Muscle layer of duodenum (tissue), 2 donors: ENCODE measurements at regions not wholly inside any gene's neighbourhood (a gene's known extent, or its start where the extent isn't known, plus 50 kb on each side); places are given as distances from the start of the nearest gene placed in this dataset.

Experiments used
- H3K27ac ChIP-seq: one replicate; pipeline ENCODE4 v1.7.0; 2013; ENCODE audit warnings: mild to moderate bottlenecking, low read length
- H3K27me3 ChIP-seq: one replicate; pipeline ENCODE4 v1.7.0; 2013; ENCODE audit warnings: low read depth, mild to moderate bottlenecking, control low read depth, low read length
- H3K36me3 ChIP-seq, 2 donors: one replicate each; pipeline ENCODE4 v1.7.0; 2013; ENCODE audit warnings: low read length in 2 of 2, control low read depth in 1 of 2, mild to moderate bottlenecking in 1 of 2; ENCODE audit not compliant: insufficient read depth in 2 of 2, control insufficient read depth in 1 of 2
- H3K4me1 ChIP-seq, 2 donors: one replicate each; pipeline ENCODE4 v1.7.0; 2013; ENCODE audit warnings: low read length in 2 of 2, mild to moderate bottlenecking in 2 of 2, control low read depth in 1 of 2, moderate library complexity in 1 of 2; ENCODE audit not compliant: insufficient read depth in 2 of 2, control insufficient read depth in 1 of 2
- H3K4me3 ChIP-seq, 2 donors: one replicate each; pipeline ENCODE4 v1.7.0; 2013; ENCODE audit warnings: low read length in 2 of 2, low read depth in 1 of 2, mild to moderate bottlenecking in 1 of 2
- H3K9me3 ChIP-seq, 2 donors: one replicate each; pipeline ENCODE4 v1.7.0; 2013; ENCODE audit warnings: low read length in 2 of 2, control low read depth in 1 of 2, mild to moderate bottlenecking in 1 of 2; ENCODE audit not compliant: control insufficient read depth in 1 of 2
- donor health status: healthy.

DNA sequence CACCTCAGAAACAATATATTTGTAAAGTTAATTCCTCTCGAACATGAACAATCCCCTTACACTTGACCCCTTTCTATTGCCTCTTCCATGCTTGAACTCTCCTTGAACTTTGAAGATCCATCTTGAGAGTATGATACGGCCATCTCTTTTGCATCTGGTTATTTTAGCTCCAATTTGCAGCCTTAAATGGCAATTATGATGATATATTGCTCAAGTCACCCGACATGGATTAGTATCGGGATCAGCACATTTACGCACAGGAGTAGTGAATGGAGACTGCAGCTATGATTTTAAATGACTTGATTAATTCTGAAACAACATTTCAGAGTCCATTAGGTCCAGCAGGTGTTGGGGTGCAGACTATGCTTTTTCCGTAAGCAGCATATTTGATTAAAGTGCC lies 143.8 kb upstream of the PAQR3 start:
- Histone ChIP-seq H3K4me1 (no peaks in the 10 kb centered on the region), H3K4me3 (no peak overlapping the region), H3K27ac (no peak overlapping the region), H3K9me3 (peaks cover 0 to 2% of the 10 kb centered on the region in 2 donors), H3K36me3 (no peaks in the 10 kb centered on the region), H3K27me3 (no peaks in the 10 kb centered on the region)

DNA sequence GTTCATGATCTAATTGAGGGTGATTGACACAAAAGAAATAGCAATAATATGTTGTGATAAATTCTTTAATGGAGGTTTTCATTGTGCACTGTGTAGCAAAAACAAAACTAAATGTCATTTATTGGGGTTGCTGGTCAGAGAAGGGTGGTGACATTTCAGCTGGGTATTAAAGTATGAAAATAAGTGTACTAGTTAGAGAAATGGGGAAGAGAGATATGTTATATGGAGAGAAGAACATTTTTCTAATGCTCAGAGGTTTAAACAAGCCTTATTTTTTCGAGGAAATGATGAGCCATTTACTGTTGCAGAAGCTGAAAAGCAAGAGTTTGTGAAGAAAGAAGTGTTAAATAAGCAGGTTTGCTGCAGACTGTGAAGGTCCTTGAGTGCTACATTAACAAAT lies 142.7 kb upstream of the PAQR3 start:
- no peaks in the 10 kb centered on the region for H3K4me1 ChIP-seq
- no peak overlapping the region for H3K27ac ChIP-seq
- H3K4me3 ChIP-seq = no peak overlapping the region
- no peaks in the 10 kb centered on the region for H3K27me3 ChIP-seq
- peaks cover 0 to 2% of the 10 kb centered on the region in 2 donors for H3K9me3 ChIP-seq
- H3K36me3 ChIP-seq = no peaks in the 10 kb centered on the region

DNA sequence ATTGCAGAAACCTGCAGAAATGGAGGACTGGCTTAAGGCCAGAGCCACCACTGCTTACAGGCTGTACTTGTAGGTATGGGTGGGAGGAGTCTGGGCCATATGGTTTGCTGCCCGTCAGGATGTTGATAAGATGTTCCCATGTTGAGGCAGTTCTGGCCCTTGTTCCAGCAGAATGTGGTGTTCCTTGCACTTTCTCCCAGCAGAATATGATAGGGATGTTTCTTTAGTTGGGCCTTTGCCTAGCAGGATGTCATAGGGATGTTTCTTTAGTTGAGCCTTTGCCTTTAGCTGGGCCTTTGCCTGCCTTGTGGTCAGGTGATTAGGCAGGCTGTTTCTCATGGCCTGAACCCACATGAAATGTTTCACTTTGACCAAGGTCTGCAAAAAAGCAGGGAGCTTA lies 139.1 kb upstream of the PAQR3 start:
- Histone ChIP-seq H3K27ac (no peak overlapping the region), H3K36me3 (no peaks in the 10 kb centered on the region), H3K9me3 (peaks cover 0 to 14% of the 10 kb centered on the region in 2 donors), H3K4me3 (no peak overlapping the region), H3K27me3 (no peaks in the 10 kb centered on the region), H3K4me1 (no peaks in the 10 kb centered on the region)

DNA sequence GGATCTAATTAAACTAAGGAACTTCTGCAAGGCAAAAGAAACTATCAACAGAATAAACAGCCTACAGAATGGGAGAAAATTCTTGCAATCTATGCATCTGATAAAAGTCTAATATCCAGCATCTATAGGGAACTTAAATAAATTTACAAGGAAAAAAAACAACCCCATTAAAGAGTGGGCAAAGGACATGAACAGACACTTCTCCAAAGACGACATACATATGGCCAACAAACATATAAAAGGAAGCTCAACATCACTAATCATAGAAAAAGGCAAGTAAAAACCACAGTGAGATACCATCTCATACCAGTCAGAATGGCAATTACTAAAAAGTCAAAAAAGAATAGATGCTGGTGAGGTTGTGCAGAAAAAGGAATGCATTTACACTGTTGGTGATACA lies 134.8 kb upstream of the PAQR3 start:
- Histone ChIP-seq H3K9me3 (peaks cover 0 to 13% of the 10 kb centered on the region in 2 donors), H3K27ac (no peak overlapping the region), H3K27me3 (no peaks in the 10 kb centered on the region), H3K4me1 (no peaks in the 10 kb centered on the region), H3K4me3 (no peak overlapping the region), H3K36me3 (no peaks in the 10 kb centered on the region)

DNA sequence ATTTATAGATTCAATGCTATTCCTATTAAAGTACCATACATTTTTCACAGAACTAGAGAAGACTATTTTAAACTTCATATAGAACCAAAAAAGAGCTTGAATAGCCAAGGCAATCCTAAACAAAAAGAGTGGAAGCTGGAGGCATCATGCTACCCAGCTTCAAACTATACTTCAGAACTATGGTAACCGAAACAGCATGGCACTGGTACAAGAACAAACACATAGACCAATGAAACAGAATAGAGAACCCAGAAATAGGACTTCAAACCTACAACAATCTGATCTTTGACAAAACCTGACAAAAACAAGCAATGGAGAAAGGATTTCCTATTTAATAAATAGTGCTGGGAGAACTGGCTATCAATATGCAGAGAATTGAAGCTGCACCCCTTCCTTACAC lies 134.2 kb upstream of the PAQR3 start:
- no peaks in the 10 kb centered on the region for H3K36me3 ChIP-seq
- no peaks in the 10 kb centered on the region for H3K4me1 ChIP-seq
- H3K27me3 ChIP-seq = no peaks in the 10 kb centered on the region
- H3K4me3 ChIP-seq = no peak overlapping the region
- H3K9me3 ChIP-seq = peaks cover 0 to 13% of the 10 kb centered on the region in 2 donors
- H3K27ac ChIP-seq = no peak overlapping the region

DNA sequence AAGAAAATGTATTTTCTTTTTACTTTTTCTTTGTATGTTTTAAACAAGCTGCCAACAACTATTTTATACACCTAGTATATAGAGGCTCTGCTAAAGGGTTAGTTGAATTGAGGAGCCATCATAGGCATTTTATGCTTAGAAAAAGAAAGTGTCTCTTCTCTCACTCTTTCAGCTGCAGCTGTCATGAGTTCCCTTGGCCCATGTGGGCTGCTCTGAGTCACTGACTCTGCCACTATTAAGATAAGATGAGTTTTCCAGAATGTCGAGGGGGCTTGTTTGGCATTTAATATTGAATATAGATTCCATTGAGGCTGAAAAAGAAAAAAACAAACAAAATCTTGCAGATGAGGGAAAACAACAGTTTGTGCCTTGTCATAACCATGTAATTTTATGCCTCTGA lies 126.0 kb upstream of the PAQR3 start:
- H3K27me3 ChIP-seq = no peaks in the 10 kb centered on the region
- no peaks in the 10 kb centered on the region for H3K4me1 ChIP-seq
- H3K9me3 ChIP-seq = no peaks in the 10 kb centered on the region
- no peaks in the 10 kb centered on the region for H3K36me3 ChIP-seq
- no peak overlapping the region for H3K27ac ChIP-seq
- no peak overlapping the region for H3K4me3 ChIP-seq

DNA sequence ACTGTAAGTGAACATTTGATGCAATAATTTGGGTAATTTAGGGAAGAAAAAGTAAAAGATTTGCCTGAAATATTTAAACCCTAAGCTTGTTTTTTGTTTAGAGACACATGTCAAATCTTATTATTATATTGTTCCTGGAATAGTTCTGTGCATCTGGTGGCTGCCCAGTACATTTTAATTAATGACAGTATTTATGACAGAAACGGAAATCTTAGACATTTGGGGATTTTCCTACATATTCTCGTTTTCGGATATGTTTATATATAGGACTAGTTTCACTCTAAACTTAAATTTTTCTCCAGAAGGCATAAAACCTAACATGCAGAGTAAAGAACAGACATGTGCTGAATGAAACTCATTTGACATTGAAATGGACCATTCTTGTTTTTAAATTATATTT lies 125.6 kb upstream of the PAQR3 start:
- no peaks in the 10 kb centered on the region for H3K9me3 ChIP-seq
- no peak overlapping the region for H3K27ac ChIP-seq
- H3K36me3 ChIP-seq = no peaks in the 10 kb centered on the region
- no peak overlapping the region for H3K4me3 ChIP-seq
- H3K27me3 ChIP-seq = no peaks in the 10 kb centered on the region
- H3K4me1 ChIP-seq = no peaks in the 10 kb centered on the region

DNA sequence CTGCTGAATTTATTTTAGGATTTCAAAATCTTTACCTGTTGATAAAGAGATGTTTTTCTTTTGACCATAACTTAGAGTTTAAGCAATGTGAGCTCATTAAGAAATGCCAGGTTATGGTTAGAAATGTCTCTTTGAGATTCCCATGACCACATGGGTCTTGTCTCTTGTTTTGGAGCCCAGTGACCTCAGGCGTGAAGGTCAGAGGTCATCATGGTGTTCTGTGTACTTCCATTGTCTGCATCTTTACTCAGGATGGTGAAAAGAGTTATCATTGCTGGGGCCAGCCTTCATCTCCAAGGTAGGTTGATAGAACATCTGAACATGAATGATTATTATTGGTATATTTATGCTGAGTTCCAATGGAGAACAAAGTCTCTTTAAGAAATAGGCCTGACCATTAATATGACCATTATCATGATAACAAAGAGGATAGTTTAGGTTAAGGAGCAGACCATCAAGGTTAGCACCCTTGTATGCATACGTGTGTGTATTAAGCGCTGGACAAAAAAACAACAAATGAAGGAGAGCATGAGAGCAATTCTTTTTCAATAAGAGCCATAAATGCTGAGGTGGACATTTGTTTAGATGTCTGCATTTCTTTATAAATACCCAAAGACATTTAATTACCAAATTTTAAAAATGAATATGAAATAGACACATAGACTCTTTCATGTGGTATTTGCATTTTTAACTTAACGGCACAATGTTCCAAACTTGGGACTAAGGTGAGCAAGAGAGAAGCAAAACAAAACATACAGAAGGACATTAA lies 120.6 kb upstream of the PAQR3 start:
- Histone ChIP-seq H3K36me3 (no peaks in the 10 kb centered on the region), H3K4me3 (no peak overlapping the region), H3K27me3 (no peaks in the 10 kb centered on the region), H3K9me3 (no peaks in the 10 kb centered on the region), H3K27ac (no peak overlapping the region), H3K4me1 (no peaks in the 10 kb centered on the region)

DNA sequence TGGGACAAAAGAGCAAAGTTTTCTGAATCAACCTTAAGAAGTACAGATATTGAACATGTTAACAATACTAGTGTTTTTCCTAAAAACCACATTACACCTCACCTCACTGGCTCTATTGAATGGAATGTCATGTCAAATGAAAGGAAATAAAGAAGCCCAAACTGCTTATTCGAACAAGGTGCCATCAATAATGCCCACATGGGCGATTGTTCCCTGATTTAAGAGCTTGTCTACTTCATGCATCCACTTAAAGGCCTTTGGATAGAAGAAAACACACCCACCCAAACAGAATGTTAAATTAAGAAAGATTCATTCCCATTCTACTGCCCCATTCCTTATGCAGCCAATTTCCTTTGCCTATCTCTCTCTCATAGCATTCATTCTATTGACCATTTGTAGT lies 118.5 kb upstream of the PAQR3 start:
- H3K27ac ChIP-seq = no peak overlapping the region
- H3K9me3 ChIP-seq = no peaks in the 10 kb centered on the region
- H3K4me1 ChIP-seq = no peaks in the 10 kb centered on the region
- no peak overlapping the region for H3K4me3 ChIP-seq
- H3K36me3 ChIP-seq = no peaks in the 10 kb centered on the region
- no peaks in the 10 kb centered on the region for H3K27me3 ChIP-seq

DNA sequence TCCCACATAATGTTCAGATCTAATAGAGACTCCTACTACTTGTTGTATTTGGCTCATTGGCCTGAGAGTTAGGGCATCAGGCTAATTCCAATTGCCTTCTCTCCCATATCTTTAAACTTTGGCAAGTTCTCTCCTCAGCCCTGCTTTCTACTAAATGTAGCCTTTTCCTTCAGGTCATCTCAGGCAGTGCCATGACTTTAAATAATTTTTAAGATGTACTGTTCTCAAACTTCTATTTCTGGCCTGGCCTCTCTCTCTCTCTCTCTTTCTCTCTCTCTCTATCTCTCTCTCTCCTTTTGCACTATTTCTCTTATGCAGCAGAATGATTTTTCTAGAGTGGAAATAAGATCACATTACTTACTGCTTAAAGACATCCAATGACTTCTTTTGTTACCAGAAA lies 114.5 kb upstream of the PAQR3 start:
- no peaks in the 10 kb centered on the region for H3K27me3 ChIP-seq
- H3K4me3 ChIP-seq = no peak overlapping the region
- no peaks in the 10 kb centered on the region for H3K9me3 ChIP-seq
- H3K27ac ChIP-seq = no peak overlapping the region
- H3K4me1 ChIP-seq = peaks cover 3 to 4% of the 10 kb centered on the region in 2 donors
- no peaks in the 10 kb centered on the region for H3K36me3 ChIP-seq

DNA sequence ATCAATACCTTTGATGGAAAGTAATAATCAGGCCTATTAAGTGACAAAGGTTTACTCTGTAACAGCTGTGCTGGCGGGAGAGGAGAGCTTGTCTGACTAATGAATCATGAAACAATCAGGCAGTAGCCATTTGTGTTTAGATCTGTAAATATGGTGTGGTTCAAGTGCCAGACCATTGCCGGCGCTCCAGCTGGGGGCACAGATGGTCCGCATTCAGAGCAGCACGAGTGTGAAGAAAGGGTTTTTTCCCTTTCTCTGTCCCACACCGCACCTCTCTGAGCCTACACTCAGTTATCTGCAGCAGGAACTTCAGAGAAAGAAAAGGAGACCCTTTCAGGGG lies 111.3 kb upstream of the PAQR3 start:
- Histone ChIP-seq H3K4me1 (peaks cover 5 to 19% of the 10 kb centered on the region in 2 donors), H3K4me3 (peak overlapping the region in 1 of 2 donors; percentile 14), H3K27ac (peak overlapping the region; percentile 19), H3K9me3 (no peaks in the 10 kb centered on the region), H3K36me3 (no peaks in the 10 kb centered on the region), H3K27me3 (no peaks in the 10 kb centered on the region)
